ENCODE measurements at regions not wholly inside any gene's neighbourhood (a gene's known extent, or its start where the extent isn't known, plus 50 kb on each side); places are given as distances from the start of the nearest gene placed in this dataset.
A peak's percentile ranks its signal among the peaks of the same experiment; 100 is the strongest.
"Not testable (repeated sequence)": the region's sequence is repeated elsewhere in the genome, so short reads cannot be mapped to it uniquely, and the experiment has no call there.

GRCh38 chr1:25022361-25023189, 92.5 kb upstream of the RUNX3 start:
- DNase-seq (ENCODE audit: low read depth, low spot score) = peak; percentile 85

- no peak for DNase-seq (ENCODE audit: low read depth, low spot score)
Observed at GRCh38 chr1:25021591-25022215, 91.6 kb upstream of the RUNX3 start.

- no peak for DNase-seq (ENCODE audit: low read depth, low spot score)
Observed at GRCh38 chr1:25020851-25021590, 90.9 kb upstream of the RUNX3 start.

- no peak for DNase-seq (ENCODE audit: low read depth, low spot score)
Observed at GRCh38 chr1:25020173-25020845, 90.2 kb upstream of the RUNX3 start.

GRCh38 chr1:25019337-25020172, 89.5 kb upstream of the RUNX3 start:
- DNase-seq (ENCODE audit: low read depth, low spot score) = no peak

GRCh38 chr1:25018943-25019336, 88.9 kb upstream of the RUNX3 start:
- DNase-seq (ENCODE audit: low read depth, low spot score) = no peak

- DNase-seq (ENCODE audit: low read depth, low spot score) = no peak
Observed at GRCh38 chr1:25018110-25018735, 88.1 kb upstream of the RUNX3 start.

- no peak for DNase-seq (ENCODE audit: low read depth, low spot score)
Observed at GRCh38 chr1:25017436-25018109, 87.5 kb upstream of the RUNX3 start.

- DNase-seq (ENCODE audit: low read depth, low spot score) = no peak
Observed at GRCh38 chr1:25012966-25013962, 83.2 kb upstream of the RUNX3 start.

- DNase-seq (ENCODE audit: low read depth, low spot score) = no peak
Observed at GRCh38 chr1:25011943-25012638, 82.0 kb upstream of the RUNX3 start.

GRCh38 chr1:25011275-25011674, 81.2 kb upstream of the RUNX3 start:
- DNase-seq (ENCODE audit: low read depth, low spot score) = no peak

- no peak for DNase-seq (ENCODE audit: low read depth, low spot score)
Observed at GRCh38 chr1:25009671-25010262, 79.7 kb upstream of the RUNX3 start.

- DNase-seq (ENCODE audit: low read depth, low spot score) = no peak
Observed at GRCh38 chr1:25008192-25008485, 78.1 kb upstream of the RUNX3 start.

GRCh38 chr1:25007390-25008191, 77.5 kb upstream of the RUNX3 start:
- not testable (repeated sequence) for DNase-seq (ENCODE audit: low read depth, low spot score)

GRCh38 chr1:25006770-25007169, 76.7 kb upstream of the RUNX3 start:
- no peak for DNase-seq (ENCODE audit: low read depth, low spot score)

GRCh38 chr1:25004355-25004754, 74.3 kb upstream of the RUNX3 start:
- DNase-seq (ENCODE audit: low read depth, low spot score) = no peak
